ENCODE measurements at regions not wholly inside any gene's neighbourhood (a gene's known extent, or its start where the extent isn't known, plus 50 kb on each side); places are given as distances from the start of the nearest gene placed in this dataset.

GRCh38 chr2:122734766-122735424 is 979.4 kb downstream of the TSN start:
- intact Hi-C loops (cut with DNase I), result no loop called here
- no peak for DNase-seq

- intact Hi-C loops (cut with DNase I), result no loop called here
- DNase-seq, result peak in 1 of 10 donors; percentile 25
These were observed 980.8 kb downstream of the TSN start for GRCh38 chr2:122736279-122736678.

- intact Hi-C loops (cut with DNase I), result no loop called here
- DNase-seq, result no peak
These were observed 982.1 kb downstream of the TSN start for GRCh38 chr2:122737429-122738077.

GRCh38 chr2:122739732-122740593 is 984.5 kb downstream of the TSN start:
- DNase-seq, result peak in 1 of 10 donors; percentile 22
- intact Hi-C loops (cut with DNase I), result no loop called here

- no peak for DNase-seq
- intact Hi-C loops (cut with DNase I), result no loop called here
These were observed 985.1 kb downstream of the TSN start for GRCh38 chr2:122740594-122740948.

- DNase-seq, result no peak
- intact Hi-C loops (cut with DNase I), result no loop called here
These were observed 986.0 kb downstream of the TSN start for GRCh38 chr2:122741403-122741802.

- intact Hi-C loops (cut with DNase I), result no loop called here
- DNase-seq, result no peak
These were observed 987.7 kb downstream of the TSN start for GRCh38 chr2:122743021-122743675.

GRCh38 chr2:122745603-122746002 is 990.2 kb downstream of the TSN start:
- intact Hi-C loops (cut with DNase I), result no loop called here
- no peak for DNase-seq

- no peak for DNase-seq
- intact Hi-C loops (cut with DNase I), result no loop called here
These were observed 992.2 kb downstream of the TSN start for GRCh38 chr2:122747670-122748069.

- DNase-seq, result no peak
- intact Hi-C loops (cut with DNase I), result no loop called here
These were observed 993.1 kb downstream of the TSN start for GRCh38 chr2:122748552-122749011.

GRCh38 chr2:122749405-122749804 is 994.0 kb downstream of the TSN start:
- intact Hi-C loops (cut with DNase I), result no loop called here
- DNase-seq, result no peak

GRCh38 chr2:122750095-122750494 is 994.6 kb downstream of the TSN start:
- intact Hi-C loops (cut with DNase I), result no loop called here
- no peak for DNase-seq

- intact Hi-C loops (cut with DNase I), result no loop called here
- DNase-seq, result no peak
These were observed 995.4 kb downstream of the TSN start for GRCh38 chr2:122750808-122751207.

GRCh38 chr2:122753336-122753735 is 997.9 kb downstream of the TSN start:
- intact Hi-C loops (cut with DNase I), result no loop called here
- no peak for DNase-seq

GRCh38 chr2:122754561-122754960 is 999.1 kb downstream of the TSN start:
- DNase-seq, result no peak
- intact Hi-C loops (cut with DNase I), result no loop called here

- no peak for DNase-seq
- intact Hi-C loops (cut with DNase I), result no loop called here
These were observed 999.9 kb downstream of the TSN start for GRCh38 chr2:122755281-122755780.

GRCh38 chr2:122758967-122759366 is 1003.5 kb downstream of the TSN start:
- intact Hi-C loops (cut with DNase I), result no loop called here
- no peak for DNase-seq

GRCh38 chr2:122764014-122764413 is 1008.6 kb downstream of the TSN start:
- intact Hi-C loops (cut with DNase I), result no loop called here
- DNase-seq, result no peak

- DNase-seq, result no peak
- intact Hi-C loops (cut with DNase I), result no loop called here
These were observed 1024.8 kb downstream of the TSN start for GRCh38 chr2:122780251-122780650.

- intact Hi-C loops (cut with DNase I), result no loop called here
- DNase-seq, result no peak
These were observed 1038.6 kb downstream of the TSN start for GRCh38 chr2:122794100-122794499.

- intact Hi-C loops (cut with DNase I), result no loop called here
- DNase-seq, result no peak
These were observed 1040.3 kb downstream of the TSN start for GRCh38 chr2:122795763-122796162.

Measured in posterior cingulate gyrus (tissue), 11 donors.